ENCODE measurements at regions not wholly inside any gene's neighbourhood (a gene's known extent, or its start where the extent isn't known, plus 50 kb on each side); places are given as distances from the start of the nearest gene placed in this dataset.

GRCh38 chr14:38074754-38075153, 132.9 kb upstream of the SSTR1 start:
- no peak for DNase-seq (ENCODE audit: low read depth)
- H3K4me3 ChIP-seq (ENCODE audit: low read depth, low read length), result no peak overlapping the region
- TF ChIP-seq CTCF (IDR thresholded peaks at IDR 0.05; ENCODE audit: control insufficient read depth, extremely low read depth, insufficient read depth), result no peak

- TF ChIP-seq CTCF (IDR thresholded peaks at IDR 0.05; ENCODE audit: control insufficient read depth, extremely low read depth, insufficient read depth), result no peak
- DNase-seq (ENCODE audit: low read depth), result no peak
- H3K4me3 ChIP-seq (ENCODE audit: low read depth, low read length), result no peak overlapping the region
These were observed 129.3 kb upstream of the SSTR1 start for GRCh38 chr14:38078393-38078792.

GRCh38 chr14:38079268-38079667, 128.4 kb upstream of the SSTR1 start:
- DNase-seq (ENCODE audit: low read depth), result no peak
- no peak for TF ChIP-seq CTCF (IDR thresholded peaks at IDR 0.05; ENCODE audit: control insufficient read depth, extremely low read depth, insufficient read depth)
- no peak overlapping the region for H3K4me3 ChIP-seq (ENCODE audit: low read depth, low read length)

- no peak overlapping the region for H3K4me3 ChIP-seq (ENCODE audit: low read depth, low read length)
- no peak for DNase-seq (ENCODE audit: low read depth)
- TF ChIP-seq CTCF (IDR thresholded peaks at IDR 0.05; ENCODE audit: control insufficient read depth, extremely low read depth, insufficient read depth), result no peak
These were observed 127.8 kb upstream of the SSTR1 start for GRCh38 chr14:38079886-38080285.

GRCh38 chr14:38080696-38081095, 127.0 kb upstream of the SSTR1 start:
- no peak overlapping the region for H3K4me3 ChIP-seq (ENCODE audit: low read depth, low read length)
- DNase-seq (ENCODE audit: low read depth), result no peak
- no peak for TF ChIP-seq CTCF (IDR thresholded peaks at IDR 0.05; ENCODE audit: control insufficient read depth, extremely low read depth, insufficient read depth)

GRCh38 chr14:38083039-38083438, 124.7 kb upstream of the SSTR1 start:
- no peak for TF ChIP-seq CTCF (IDR thresholded peaks at IDR 0.05; ENCODE audit: control insufficient read depth, extremely low read depth, insufficient read depth)
- no peak overlapping the region for H3K4me3 ChIP-seq (ENCODE audit: low read depth, low read length)
- no peak for DNase-seq (ENCODE audit: low read depth)

GRCh38 chr14:38089123-38089522, 118.6 kb upstream of the SSTR1 start:
- no peak for DNase-seq (ENCODE audit: low read depth)
- TF ChIP-seq CTCF (IDR thresholded peaks at IDR 0.05; ENCODE audit: control insufficient read depth, extremely low read depth, insufficient read depth), result no peak

More at GRCh38 chr14:38089123-38089522, 118.6 kb upstream of the SSTR1 start:
- no peak overlapping the region; the same call in 1 of the 2 replicates for H3K4me3 ChIP-seq (ENCODE audit: low read depth, low read length)
